NCI-H510A (cell line): ENCODE measurements at regions not wholly inside any gene's neighbourhood (a gene's known extent, or its start where the extent isn't known, plus 50 kb on each side); places are given as distances from the start of the nearest gene placed in this dataset.

ENCODE experiments used
- DNase-seq: peaks from one replicate; lab custom pipeline; 2025; lab: John Stamatoyannopoulos, UW

GRCh38 chr5:143664623-143665022 is 147.3 kb upstream of the HMHB1 start:
- DNase-seq, result no peak

GRCh38 chr5:143663872-143664271 is 148.1 kb upstream of the HMHB1 start:
- DNase-seq, result no peak

GRCh38 chr5:143662020-143662419 is 149.9 kb upstream of the HMHB1 start:
- no peak for DNase-seq

- DNase-seq, result no peak
Observed at GRCh38 chr5:143660625-143661024, 151.3 kb upstream of the HMHB1 start.

GRCh38 chr5:143659599-143660238 is 152.2 kb upstream of the HMHB1 start:
- no peak for DNase-seq

GRCh38 chr5:143658956-143659355 is 153.0 kb upstream of the HMHB1 start:
- DNase-seq, result no peak

- peak; percentile 75 for DNase-seq
Observed at GRCh38 chr5:143657647-143658285, 154.2 kb upstream of the HMHB1 start.

GRCh38 chr5:143653766-143654282 is 158.1 kb upstream of the HMHB1 start:
- DNase-seq, result no peak

GRCh38 chr5:143653256-143653655 is 158.7 kb upstream of the HMHB1 start:
- DNase-seq, result no peak

- DNase-seq, result no peak
Observed at GRCh38 chr5:143652108-143652700, 159.8 kb upstream of the HMHB1 start.

- DNase-seq, result no peak
Observed at GRCh38 chr5:143649937-143650621, 161.9 kb upstream of the HMHB1 start.

GRCh38 chr5:143648696-143649095 is 163.3 kb upstream of the HMHB1 start:
- no peak for DNase-seq

- no peak for DNase-seq
Observed at GRCh38 chr5:143646961-143647360, 165.0 kb upstream of the HMHB1 start.

GRCh38 chr5:143645356-143645755 is 166.6 kb upstream of the HMHB1 start:
- no peak for DNase-seq

GRCh38 chr5:143644727-143645126 is 167.2 kb upstream of the HMHB1 start:
- DNase-seq, result no peak

- no peak for DNase-seq
Observed at GRCh38 chr5:143642791-143643190, 169.2 kb upstream of the HMHB1 start.

GRCh38 chr5:143641549-143642355 is 170.2 kb upstream of the HMHB1 start:
- no peak for DNase-seq

GRCh38 chr5:143638654-143639053 is 173.3 kb upstream of the HMHB1 start:
- DNase-seq, result peak; percentile 24

GRCh38 chr5:143636931-143637528 is 174.9 kb upstream of the HMHB1 start:
- no peak for DNase-seq

GRCh38 chr5:143635888-143636287 is 176.1 kb upstream of the HMHB1 start:
- no peak for DNase-seq

GRCh38 chr5:143635146-143635752 is 176.7 kb upstream of the HMHB1 start:
- no peak for DNase-seq
